Activated T-cell treated with anti-CD3 and anti-CD28 coated beads, Interleukin-2, amount 50 U/mL, for 4 hours (primary cell): ENCODE measurements at regions not wholly inside any gene's neighbourhood (a gene's known extent, or its start where the extent isn't known, plus 50 kb on each side); places are given as distances from the start of the nearest gene placed in this dataset.
A peak's percentile ranks its signal among the peaks of the same experiment; 100 is the strongest.

Source experiments
- ATAC-seq, 2 donors: fragments of 200-7000 bp; cut with Tn5 transposase; one replicate each; pipeline ENCODE4 v1.10.0; 2021
- DNase-seq: peaks from one replicate; pipeline ENCODE4 v3.0.0-alpha.2; 2020
- H3K27me3 Mint-ChIP-seq: one replicate; pipeline ENCODE4 v1.8.0; 2021; ENCODE audit warnings: low read depth, mixed read lengths
- H3K36me3 Mint-ChIP-seq: one replicate; pipeline ENCODE4 v1.8.0; 2022; ENCODE audit warnings: mixed read lengths; ENCODE audit not compliant: insufficient read depth
- H3K4me1 Mint-ChIP-seq: one replicate; pipeline ENCODE4 v1.8.0; 2021; ENCODE audit warnings: low read depth, mixed read lengths
- H3K4me3 Mint-ChIP-seq: one replicate; pipeline ENCODE4 v1.8.0; 2021; ENCODE audit warnings: mild to moderate bottlenecking, moderate library complexity, mixed read lengths
- H3K9me3 Mint-ChIP-seq: one replicate; pipeline ENCODE4 v1.8.0; 2021; ENCODE audit warnings: mixed read lengths

DNA sequence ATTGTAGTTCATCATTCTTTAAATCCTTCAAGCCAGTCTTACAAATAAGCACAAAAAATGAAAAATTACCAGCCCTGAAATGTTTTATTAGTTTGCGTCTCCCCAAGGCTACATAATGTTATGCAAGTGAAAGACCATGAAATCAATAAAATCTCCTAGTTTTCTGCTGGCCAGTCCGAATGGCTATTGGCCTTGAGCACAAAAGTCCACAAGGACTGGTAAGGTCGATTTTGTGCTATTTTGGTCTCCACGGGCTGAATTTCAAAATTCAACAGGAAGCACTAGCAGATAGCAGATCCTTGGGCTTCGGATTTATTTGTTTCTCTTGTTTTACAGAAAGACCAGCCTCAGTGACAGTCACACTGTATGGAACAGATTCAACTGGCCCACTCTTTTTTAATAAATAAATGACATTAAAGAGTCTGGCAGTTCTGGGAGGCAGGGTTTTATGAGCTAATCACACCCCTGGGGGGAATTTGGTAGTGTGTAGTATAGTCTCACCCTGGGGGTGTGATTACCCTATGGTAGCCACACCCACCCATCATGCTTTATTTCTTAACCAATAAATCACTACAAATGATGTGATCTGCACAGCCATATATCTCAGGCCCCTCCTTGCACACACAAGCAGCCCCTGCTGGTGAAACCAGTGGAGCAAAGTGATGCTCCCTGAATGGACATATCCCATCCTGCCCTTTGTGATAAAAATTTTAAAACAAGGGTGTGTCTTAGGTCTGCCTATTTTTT is 51.1 kb upstream of the TMEM33 start:
- Mint-ChIP-seq H3K36me3 (no peaks in the 10 kb centered on the region), H3K27me3 (peaks cover 53% of the 10 kb centered on the region), H3K4me1 (peaks cover 15% of the 10 kb centered on the region), H3K4me3 (no peak overlapping the region), H3K9me3 (no peaks in the 10 kb centered on the region)
- ATAC-seq (no peak), DNase-seq (no peak)

DNA sequence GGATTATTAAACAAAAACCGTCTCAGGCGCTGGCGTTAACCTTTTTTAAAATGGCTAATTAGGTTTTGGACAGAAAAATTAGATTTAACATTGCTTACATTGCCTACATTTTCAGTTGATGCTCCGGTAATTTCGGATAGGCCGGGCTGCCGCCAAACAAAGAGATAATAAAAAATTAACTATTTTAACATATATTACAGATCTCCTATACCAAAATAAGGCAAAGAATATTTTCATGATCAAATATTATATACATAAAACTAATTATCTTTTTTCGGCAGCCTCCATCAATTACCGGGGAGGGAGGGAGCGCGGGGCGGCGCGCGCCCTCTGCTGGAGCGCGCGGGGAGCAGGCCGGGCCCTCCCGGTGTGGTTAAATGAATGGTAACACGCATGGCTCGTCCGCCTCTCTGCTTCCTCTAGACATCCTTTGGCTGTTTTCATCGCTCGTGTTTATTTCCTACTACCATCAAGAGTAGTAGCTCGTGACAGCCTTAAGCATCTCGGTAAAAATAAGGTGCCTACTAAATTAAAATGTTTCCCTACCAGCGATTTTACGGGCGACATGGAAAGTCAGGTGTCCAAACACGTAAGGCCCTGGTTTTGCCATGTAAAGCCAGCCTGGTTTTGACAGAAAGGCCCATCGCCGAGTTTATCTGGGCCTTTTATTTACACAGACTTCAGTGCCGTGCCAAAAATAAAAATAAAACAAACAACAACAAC is 52.4 kb upstream of the TMEM33 start:
- Mint-ChIP-seq H3K4me3 (peak overlapping the region; percentile 66), H3K27me3 (peaks cover 63% of the 10 kb centered on the region), H3K4me1 (peaks cover 15% of the 10 kb centered on the region), H3K9me3 (no peaks in the 10 kb centered on the region), H3K36me3 (no peaks in the 10 kb centered on the region)
- DNase-seq: peak; percentile 42
- peak; percentile 81 to 82 for ATAC-seq

DNA sequence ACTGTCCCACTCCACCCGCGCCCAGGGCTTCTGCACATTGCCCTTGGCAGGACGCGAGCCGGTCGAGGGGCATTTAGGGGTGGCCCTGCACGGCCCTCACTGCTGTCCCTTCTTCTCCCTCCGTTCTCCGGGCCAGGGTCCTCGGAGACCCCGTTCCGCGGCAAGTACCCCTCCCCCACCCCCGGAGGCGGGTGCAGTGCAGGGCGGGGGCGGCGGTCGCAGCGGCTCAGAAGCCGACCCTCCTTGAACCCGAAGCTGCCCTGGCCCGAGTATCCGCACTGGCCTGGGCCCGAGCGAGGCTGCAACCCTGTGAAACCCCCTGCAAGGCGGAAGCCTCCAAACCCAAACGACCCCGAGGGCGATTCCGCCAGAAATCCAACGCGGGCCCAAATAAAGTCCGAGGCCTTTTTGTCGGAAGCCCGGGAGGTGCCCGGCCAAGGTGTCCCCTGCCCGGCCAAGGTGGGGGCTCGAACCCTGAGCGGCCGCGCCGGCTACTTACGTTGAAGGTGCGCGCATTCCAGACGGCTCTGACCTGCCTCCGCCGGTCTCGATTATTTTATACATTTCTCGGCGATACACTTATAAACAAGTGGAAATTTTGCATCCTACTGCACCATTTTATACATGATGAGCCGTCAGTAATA is 53.1 kb upstream of the TMEM33 start:
- no peaks in the 10 kb centered on the region for H3K36me3 Mint-ChIP-seq
- peaks cover 67% of the 10 kb centered on the region for H3K27me3 Mint-ChIP-seq
- DNase-seq: no peak
- peak overlapping the region; percentile 66 for H3K4me3 Mint-ChIP-seq
- peaks cover 15% of the 10 kb centered on the region for H3K4me1 Mint-ChIP-seq
- no peaks in the 10 kb centered on the region for H3K9me3 Mint-ChIP-seq
- peak in 1 of 2 donors; percentile 18 for ATAC-seq

DNA sequence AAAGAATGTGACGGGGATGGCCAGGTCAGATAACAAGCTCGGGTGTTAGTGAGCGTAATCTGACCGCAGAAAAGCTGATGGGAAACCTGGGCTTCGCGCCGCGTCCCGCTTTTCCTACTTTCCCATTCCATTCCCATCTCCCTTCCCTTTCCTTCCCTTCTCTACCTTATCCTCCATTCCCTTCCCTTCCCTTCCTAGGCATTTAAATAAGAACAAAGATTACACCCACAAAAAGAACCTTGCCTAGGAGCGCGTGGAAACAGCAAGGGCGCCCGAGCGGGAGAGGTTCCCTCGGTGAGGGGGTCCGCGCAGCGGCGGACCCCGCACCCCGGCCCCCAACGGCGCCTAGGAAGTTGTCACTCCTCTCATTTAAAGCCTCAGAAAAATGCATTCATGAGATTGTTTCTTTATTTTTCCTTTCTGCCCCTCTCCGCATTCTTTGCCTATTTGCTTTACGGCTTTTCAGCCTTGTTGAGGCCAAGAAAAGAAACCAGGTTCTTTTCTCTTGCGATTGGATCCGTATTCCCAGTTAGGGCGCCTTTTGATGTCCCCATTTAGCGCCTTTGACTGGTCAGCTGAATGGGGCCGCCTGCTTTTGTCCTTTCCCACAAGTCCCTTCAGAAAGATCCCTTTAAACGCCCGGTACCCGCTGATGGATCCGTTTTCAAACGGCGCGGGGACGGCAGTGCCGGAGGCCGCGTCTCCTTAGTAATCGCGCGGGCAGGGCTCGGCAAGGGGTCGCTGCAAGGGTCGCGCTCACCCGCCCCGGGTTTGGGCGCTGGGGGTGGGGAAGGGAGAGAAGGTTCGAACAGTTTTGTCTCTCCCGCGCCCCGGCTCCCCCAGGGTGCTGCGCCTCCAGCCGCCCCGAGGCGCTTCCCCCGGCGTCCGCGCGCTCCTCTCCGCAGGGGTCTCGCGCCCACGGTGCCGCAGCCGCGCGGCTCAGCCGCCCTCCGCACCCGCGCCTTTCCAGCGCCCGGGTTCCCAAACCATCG is 54.1 kb upstream of the TMEM33 start:
- DNase-seq (no peak), ATAC-seq (no peak)
- H3K4me3 Mint-ChIP-seq: peak overlapping the region; percentile 70
- peaks cover 68% of the 10 kb centered on the region for H3K27me3 Mint-ChIP-seq
- peaks cover 15% of the 10 kb centered on the region for H3K4me1 Mint-ChIP-seq
- H3K9me3 Mint-ChIP-seq: no peaks in the 10 kb centered on the region
- no peaks in the 10 kb centered on the region for H3K36me3 Mint-ChIP-seq

DNA sequence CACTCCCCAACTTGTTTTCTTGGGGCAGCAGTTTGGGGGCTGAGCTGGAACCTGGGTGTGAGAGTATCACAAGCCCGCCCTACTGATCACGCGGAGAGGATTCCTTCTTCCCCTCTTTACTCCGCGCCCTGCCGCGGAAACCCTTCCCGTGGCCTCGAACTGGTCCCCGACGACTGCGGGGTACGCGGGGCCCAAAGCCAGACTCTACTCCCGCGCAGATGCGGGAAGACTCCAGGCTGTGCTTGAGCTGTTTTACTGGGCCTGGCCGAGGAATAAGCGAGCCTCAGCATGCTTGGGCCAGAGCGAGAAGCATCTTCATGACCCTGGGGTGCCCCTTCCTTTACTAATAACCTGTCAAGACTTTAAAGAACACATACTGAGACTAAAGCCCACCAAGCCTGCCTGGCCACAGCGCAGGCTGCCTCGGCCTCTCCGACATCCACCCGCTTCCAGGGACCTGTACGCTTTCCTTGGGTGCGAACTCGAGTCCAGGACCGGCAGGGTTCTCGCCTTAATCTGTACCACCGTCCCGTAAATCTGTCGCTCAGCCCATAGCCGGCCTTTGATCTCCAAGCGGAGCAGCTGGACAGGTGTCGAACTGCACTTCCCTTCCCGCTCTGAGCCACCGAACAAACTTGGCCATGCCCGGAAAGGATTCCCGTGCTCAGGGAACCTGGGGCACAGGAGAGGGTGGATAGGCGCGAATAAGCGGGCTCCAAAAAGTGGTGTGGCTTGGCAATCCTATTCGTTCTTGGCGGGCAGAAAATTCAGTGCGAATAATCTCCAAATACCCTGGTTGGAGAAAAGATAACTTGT is 55.0 kb upstream of the TMEM33 start:
- H3K4me1 Mint-ChIP-seq: peaks cover 15% of the 10 kb centered on the region
- ATAC-seq (peak in 1 of 2 donors; percentile 12), DNase-seq (no peak)
- H3K9me3 Mint-ChIP-seq: no peaks in the 10 kb centered on the region
- H3K4me3 Mint-ChIP-seq: no peak overlapping the region
- H3K27me3 Mint-ChIP-seq: peaks cover 77% of the 10 kb centered on the region
- H3K36me3 Mint-ChIP-seq: no peaks in the 10 kb centered on the region

DNA sequence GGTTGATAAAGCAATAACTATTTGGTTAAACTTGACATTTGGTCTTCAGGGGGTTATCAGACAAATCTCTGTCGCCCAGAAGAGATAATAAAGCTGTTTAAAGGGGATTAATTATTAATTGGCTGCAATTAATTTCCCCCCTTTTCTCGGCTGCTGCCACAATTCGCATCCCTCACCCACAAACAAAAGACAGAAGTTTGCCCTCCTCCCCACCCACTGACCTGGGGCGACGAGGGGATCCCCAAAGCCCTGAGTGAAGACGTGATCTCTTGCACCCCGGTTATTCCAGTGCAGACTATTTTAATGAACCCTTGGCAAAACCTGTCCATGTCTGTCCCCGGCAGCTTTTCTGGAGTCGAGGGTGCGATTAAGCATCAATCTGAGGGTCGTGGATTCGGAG is 55.7 kb upstream of the TMEM33 start:
- no peak overlapping the region for H3K4me3 Mint-ChIP-seq
- H3K36me3 Mint-ChIP-seq: no peaks in the 10 kb centered on the region
- H3K4me1 Mint-ChIP-seq: peaks cover 15% of the 10 kb centered on the region

DNA sequence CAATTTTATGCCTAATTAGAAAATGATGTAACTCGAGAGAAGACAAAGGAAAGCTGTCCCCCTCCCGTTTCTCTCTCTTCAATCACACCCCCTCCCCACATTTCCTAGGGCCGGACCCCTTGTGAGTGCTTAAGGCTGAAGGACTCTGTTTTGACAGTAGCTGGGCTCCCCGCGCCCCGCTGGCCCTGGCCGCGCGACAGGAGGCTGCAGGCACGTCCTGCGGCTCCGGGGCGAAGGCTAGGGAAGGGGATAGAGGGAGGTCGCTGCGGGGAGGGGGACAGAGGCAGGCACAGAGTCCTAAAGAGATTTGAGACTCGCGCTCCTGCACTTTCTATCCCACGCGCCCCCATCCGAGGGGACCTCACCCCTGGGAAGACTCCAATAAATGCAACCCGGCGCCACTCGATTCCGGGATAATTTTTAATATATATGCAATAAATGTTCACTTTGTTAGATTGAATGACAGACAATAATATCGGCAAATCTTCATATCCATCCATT is 56.2 kb upstream of the TMEM33 start:
- DNase-seq: no peak
- Mint-ChIP-seq H3K4me3 (no peak overlapping the region), H3K4me1 (peaks cover 17% of the 10 kb centered on the region), H3K27me3 (peaks cover 87% of the 10 kb centered on the region), H3K36me3 (no peaks in the 10 kb centered on the region), H3K9me3 (no peaks in the 10 kb centered on the region)
- no peak for ATAC-seq

More for the DNA sequence above, 55.7 kb upstream of the TMEM33 start:
- DNase-seq: no peak
- Mint-ChIP-seq H3K27me3 (peaks cover 83% of the 10 kb centered on the region), H3K9me3 (no peaks in the 10 kb centered on the region)
- ATAC-seq: no peak

DNA sequence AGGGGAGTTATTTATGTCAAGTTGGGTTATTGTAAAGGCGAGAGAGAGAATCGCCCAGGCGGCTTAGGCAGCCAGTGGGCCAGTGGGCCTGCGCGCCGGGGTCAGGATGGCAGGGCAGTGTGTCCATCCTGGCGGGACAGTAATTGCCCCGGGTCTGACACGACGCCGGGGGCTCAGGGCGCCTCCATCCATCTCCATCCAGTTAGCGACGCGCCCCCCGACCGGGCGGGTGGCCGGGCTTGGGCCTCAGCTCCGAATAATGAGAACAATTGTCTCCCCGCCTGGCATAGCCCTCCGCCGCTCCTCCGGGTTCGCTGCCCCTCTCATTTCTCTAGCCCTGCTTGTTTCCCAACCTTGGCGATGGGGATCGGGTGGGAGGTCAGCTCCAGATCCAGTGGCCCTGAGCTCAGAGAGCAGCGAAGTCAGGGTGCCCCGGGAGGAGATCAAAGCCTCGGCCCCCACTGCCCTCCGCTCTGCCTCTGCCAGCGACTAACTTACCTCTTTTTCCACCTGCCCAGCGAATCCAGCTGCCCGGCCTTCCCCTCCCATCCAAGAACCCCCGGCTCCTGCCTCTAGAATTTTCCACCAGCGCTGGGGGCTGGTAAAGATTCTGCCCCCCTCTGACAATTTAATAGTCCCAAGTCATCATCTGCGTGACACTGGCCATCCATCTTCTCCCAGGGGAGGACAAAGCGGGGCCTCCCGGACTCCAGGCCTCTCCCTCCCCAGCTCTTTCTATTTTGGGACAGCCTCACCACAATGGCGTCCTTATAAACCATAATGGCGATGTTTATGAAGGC is 56.9 kb upstream of the TMEM33 start:
- peaks cover 21% of the 10 kb centered on the region for H3K4me1 Mint-ChIP-seq
- H3K36me3 Mint-ChIP-seq: no peaks in the 10 kb centered on the region
- ATAC-seq: no peak
- no peaks in the 10 kb centered on the region for H3K9me3 Mint-ChIP-seq
- H3K27me3 Mint-ChIP-seq: peaks cover 88% of the 10 kb centered on the region
- no peak for DNase-seq
- H3K4me3 Mint-ChIP-seq: no peak overlapping the region

DNA sequence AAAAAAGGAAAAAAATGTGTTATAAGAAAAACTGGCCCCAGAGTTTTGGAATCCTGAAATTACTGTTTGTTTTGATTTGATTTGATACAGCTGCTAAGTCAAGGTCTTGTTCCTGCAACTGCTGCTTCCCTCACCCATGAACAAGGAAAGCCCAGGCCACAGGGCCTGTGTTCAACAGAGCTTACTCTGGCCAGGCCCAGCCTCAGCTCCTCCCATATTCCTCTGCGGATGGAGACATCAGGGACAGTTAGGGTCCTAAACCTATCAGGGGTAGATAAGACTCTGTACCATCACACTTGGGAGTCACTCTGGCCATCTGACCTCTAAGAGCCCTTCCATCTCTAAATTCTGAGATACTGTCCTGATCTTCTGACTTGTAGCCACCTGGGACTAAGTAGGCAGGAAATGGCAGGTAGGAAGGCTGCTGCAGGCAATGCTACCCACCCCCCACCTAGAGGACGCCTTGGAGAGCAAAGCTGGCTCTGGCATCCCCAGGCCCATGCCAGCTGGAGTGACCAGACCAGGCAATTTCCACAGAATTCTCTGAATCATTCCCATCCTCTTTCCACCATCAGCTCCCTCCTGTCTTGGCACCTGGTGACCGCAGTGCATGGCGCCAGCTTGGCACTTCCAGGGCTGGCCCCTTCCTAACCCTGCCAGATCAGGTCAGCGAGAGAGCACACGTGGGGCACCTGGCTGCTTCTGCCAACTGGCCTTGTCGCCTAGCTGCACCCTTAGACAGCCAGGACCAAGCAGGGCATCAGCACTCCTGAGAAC is 58.0 kb upstream of the TMEM33 start:
- Mint-ChIP-seq H3K27me3 (peaks cover 91% of the 10 kb centered on the region), H3K4me3 (no peak overlapping the region), H3K4me1 (peaks cover 23% of the 10 kb centered on the region), H3K36me3 (no peaks in the 10 kb centered on the region), H3K9me3 (no peaks in the 10 kb centered on the region)
- no peak for DNase-seq
- ATAC-seq: no peak

DNA sequence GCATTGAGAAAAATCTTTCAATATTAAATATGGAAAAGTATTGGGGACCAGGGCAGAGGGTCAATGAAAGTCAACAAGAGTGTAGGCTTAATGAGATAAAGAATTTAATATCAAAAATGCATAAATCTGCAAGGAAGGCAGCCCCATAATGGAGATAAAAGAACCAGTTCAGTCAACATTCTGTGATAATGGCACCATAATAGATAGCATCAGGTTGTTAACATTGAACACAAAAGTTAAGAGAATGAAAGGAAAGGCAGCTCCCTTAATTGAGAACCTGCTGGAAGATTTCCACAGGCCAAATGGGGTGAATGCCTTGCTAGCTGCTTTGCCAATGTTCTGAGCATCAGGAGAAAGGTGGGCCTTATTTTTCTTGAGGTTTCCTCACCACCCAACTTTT is 60.4 kb upstream of the TMEM33 start:
- Mint-ChIP-seq H3K27me3 (peaks cover 87% of the 10 kb centered on the region), H3K36me3 (no peaks in the 10 kb centered on the region), H3K9me3 (no peaks in the 10 kb centered on the region), H3K4me1 (peaks cover 10% of the 10 kb centered on the region), H3K4me3 (no peak overlapping the region)
- DNase-seq (no peak), ATAC-seq (no peak)

DNA sequence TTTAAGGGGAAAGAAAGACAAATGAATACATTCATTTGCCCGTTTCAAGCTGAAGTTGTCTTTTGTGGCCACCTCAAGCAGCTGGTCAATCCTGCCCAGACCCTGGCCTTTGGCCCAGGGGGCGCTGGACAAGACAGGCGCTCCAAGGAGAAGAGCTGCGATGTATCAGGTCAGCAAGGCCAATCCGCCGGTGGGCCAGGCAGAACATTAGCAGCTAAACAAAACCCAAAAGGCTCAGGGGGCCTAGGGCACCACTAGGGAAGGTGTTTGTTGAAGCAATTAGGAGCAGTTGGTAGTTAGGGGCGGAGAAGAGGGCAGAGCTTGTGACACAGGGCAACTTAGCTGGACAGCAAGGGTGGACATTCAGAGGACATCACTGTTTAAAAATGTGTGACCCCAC is 60.8 kb upstream of the TMEM33 start:
- DNase-seq: no peak
- no peaks in the 10 kb centered on the region for H3K36me3 Mint-ChIP-seq
- no peak overlapping the region for H3K4me3 Mint-ChIP-seq
- no peaks in the 10 kb centered on the region for H3K9me3 Mint-ChIP-seq
- no peak for ATAC-seq
- H3K4me1 Mint-ChIP-seq: peaks cover 9% of the 10 kb centered on the region
- H3K27me3 Mint-ChIP-seq: peaks cover 87% of the 10 kb centered on the region
